ENCODE measurements at regions not wholly inside any gene's neighbourhood (a gene's known extent, or its start where the extent isn't known, plus 50 kb on each side); places are given as distances from the start of the nearest gene placed in this dataset.

DNA sequence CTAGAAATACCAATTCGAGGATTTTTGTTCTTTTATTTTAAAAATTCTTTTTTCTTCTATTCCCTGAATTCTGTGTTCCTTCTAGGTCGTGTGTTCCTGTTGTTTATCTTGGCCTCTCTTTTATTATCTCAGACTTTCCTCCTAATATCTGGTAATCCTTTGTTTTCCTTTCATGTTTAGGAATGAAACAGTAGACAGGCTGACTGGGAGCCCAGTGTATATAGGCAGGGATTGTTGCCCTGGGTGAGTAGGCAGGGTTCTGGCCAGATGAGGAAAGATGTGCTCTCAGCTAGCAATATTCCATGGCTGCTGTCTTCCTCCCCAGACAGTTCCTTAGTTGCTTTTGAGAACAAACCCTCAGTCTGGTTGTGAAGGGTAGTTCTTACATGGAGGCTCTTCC, 161.8 kb upstream of the PDE4B start:
- TF ChIP-seq, protein P1, sequence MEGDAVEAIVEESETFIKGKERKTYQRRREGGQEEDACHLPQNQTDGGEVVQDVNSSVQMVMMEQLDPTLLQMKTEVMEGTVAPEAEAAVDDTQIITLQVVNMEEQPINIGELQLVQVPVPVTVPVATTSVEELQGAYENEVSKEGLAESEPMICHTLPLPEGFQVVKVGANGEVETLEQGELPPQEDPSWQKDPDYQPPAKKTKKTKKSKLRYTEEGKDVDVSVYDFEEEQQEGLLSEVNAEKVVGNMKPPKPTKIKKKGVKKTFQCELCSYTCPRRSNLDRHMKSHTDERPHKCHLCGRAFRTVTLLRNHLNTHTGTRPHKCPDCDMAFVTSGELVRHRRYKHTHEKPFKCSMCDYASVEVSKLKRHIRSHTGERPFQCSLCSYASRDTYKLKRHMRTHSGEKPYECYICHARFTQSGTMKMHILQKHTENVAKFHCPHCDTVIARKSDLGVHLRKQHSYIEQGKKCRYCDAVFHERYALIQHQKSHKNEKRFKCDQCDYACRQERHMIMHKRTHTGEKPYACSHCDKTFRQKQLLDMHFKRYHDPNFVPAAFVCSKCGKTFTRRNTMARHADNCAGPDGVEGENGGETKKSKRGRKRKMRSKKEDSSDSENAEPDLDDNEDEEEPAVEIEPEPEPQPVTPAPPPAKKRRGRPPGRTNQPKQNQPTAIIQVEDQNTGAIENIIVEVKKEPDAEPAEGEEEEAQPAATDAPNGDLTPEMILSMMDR (optimal IDR thresholded peaks at IDR 0.05 in 1 of 3, IDR thresholded peaks at IDR 0.05 in 1 of 3, conservative IDR thresholded peaks at IDR 0.05 in 1 of 3; ENCODE audit: extremely low read depth in 1 of 3, insufficient read depth in 2 of 3, low read length in 3 of 3) = no peak
- no peak for TF ChIP-seq EZH2 (IDR thresholded peaks at IDR 0.05; ENCODE audit: low read length)
